SK-N-MC (cell line): ENCODE measurements at regions not wholly inside any gene's neighbourhood (a gene's known extent, or its start where the extent isn't known, plus 50 kb on each side); places are given as distances from the start of the nearest gene placed in this dataset.
A peak's percentile ranks its signal among the peaks of the same experiment; 100 is the strongest.

Experiments used
- DNase-seq: peaks from one replicate; pipeline ENCODE4 v3.0.0-alpha.2; 2011; ENCODE audit warnings: low read depth, low spot score
- H3K27ac ChIP-seq: fragments of 200-600 bp; sonication (generic); 2 replicates; pipeline ENCODE4 v1.5.1; 2016; ENCODE audit warnings: mixed run types
- H3K36me3 ChIP-seq: fragments of 200-600 bp; sonication (generic); 2 replicates; pipeline ENCODE4 v1.6.1; 2017; ENCODE audit warnings: antibody characterized with exemption, low read length, mixed read lengths; ENCODE audit not compliant: insufficient read depth
- H3K4me3 ChIP-seq: fragments of 200-600 bp; sonication (generic); 2 replicates; pipeline ENCODE4 v1.5.1; 2016
- H3K9ac ChIP-seq: fragments of 200-600 bp; sonication (generic); 2 replicates; pipeline ENCODE4 v1.8.0; 2017; ENCODE audit warnings: mixed run types, mixed read lengths; ENCODE audit not compliant: insufficient read length
- H3K9me3 ChIP-seq: fragments of 200-600 bp; sonication (generic); 2 replicates; pipeline ENCODE4 v1.6.1; 2017; ENCODE audit warnings: low read depth, mild to moderate bottlenecking, antibody characterized with exemption, low read length, moderate library complexity, mixed read lengths
- EZH2 ChIP-seq: fragments of 200-600 bp; sonication (generic); IDR thresholded peaks from one replicate; pipeline ENCODE4 v1.6.1; 2017; ENCODE audit warnings: antibody characterized with exemption
- FOXP2 ChIP-seq: optimal IDR thresholded peaks from 2 replicates; pipeline ENCODE3; 2011; ENCODE audit warnings: mild to moderate bottlenecking, moderate library complexity; ENCODE audit not compliant: insufficient read depth; ENCODE audit errors: extremely low read length, control extremely low read depth
- POLR2AphosphoS5 ChIP-seq: IDR thresholded peaks from 2 replicates; pipeline ENCODE4 v1.6.1; 2012; ENCODE audit warnings: mild to moderate bottlenecking, low read depth, low read length, borderline replicate concordance

DNA sequence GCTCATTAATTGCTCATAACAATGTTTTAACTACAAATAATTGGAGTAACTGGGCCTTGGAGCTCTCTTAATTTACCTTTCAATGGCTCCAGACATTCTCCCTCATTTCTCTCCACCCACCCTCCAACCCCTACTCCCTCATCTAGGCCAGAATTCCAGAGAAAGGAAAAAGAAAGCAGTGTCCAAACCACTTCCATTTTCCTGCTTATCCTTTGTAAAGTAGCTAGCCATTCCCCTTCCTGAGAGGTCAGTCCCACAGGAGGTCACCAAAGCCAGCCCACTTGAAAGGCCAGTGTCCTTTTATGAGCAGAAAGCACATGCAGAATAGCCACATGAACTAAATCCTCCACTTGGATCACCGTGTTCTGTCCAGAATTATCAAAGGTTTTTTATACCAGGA lies 404.8 kb upstream of the FAT3 start:
- Histone ChIP-seq H3K36me3 (no peaks in the 10 kb centered on the region), H3K4me3 (no peak overlapping the region), H3K9me3 (no peaks in the 10 kb centered on the region), H3K27ac (no peak overlapping the region), H3K9ac (no peak overlapping the region)
- TF ChIP-seq EZH2: no peak
- TF ChIP-seq FOXP2: no peak
- TF ChIP-seq POLR2AphosphoS5: no peak
- DNase-seq: no peak

DNA sequence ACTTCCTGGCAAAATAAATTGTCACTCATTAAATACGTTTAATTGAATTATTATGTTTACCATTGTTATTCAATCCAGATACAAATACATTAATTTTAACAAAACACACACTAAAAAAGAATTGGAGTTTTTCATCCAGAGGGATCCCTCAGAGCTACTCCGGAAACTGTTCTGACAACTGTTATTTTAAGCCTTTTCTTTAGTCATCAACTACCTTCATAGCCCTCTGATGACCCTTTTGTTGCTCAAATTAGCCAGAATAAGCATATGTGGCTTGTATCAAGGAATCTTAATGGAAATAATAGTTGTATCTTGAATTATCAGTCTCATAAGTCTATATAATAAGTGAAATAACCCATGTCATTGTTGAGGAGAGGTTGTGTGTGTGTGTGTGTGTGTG lies 405.4 kb upstream of the FAT3 start:
- no peak overlapping the region for H3K27ac ChIP-seq
- H3K36me3 ChIP-seq: no peaks in the 10 kb centered on the region
- H3K4me3 ChIP-seq: no peak overlapping the region
- H3K9me3 ChIP-seq: no peaks in the 10 kb centered on the region
- no peak for TF ChIP-seq FOXP2
- TF ChIP-seq EZH2: no peak
- no peak for TF ChIP-seq POLR2AphosphoS5
- no peak overlapping the region for H3K9ac ChIP-seq
- DNase-seq: no peak

DNA sequence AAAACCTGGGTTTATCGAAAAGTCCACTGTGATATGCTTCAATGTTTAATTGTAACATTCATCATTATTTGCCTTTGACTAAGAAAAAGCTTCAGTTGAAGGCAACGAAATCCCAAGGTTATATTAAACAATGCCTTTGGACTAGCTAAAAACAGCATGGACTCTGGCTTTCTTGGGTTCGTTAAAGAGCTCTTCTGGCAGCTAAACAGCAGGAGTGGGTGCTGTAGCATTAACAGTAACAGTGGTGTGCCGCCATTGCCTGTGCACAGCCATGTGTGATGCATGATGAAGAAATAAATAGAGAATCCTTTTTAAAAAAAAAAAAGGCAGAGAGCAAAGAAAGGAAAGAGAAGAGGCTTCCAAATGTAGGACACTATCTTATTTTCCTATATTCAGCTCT lies 406.6 kb upstream of the FAT3 start:
- no peak overlapping the region for H3K9ac ChIP-seq
- H3K27ac ChIP-seq: no peak overlapping the region
- H3K9me3 ChIP-seq: no peaks in the 10 kb centered on the region
- no peak for TF ChIP-seq POLR2AphosphoS5
- no peak for TF ChIP-seq EZH2
- TF ChIP-seq FOXP2: no peak
- H3K36me3 ChIP-seq: no peaks in the 10 kb centered on the region
- DNase-seq: no peak
- no peak overlapping the region for H3K4me3 ChIP-seq

DNA sequence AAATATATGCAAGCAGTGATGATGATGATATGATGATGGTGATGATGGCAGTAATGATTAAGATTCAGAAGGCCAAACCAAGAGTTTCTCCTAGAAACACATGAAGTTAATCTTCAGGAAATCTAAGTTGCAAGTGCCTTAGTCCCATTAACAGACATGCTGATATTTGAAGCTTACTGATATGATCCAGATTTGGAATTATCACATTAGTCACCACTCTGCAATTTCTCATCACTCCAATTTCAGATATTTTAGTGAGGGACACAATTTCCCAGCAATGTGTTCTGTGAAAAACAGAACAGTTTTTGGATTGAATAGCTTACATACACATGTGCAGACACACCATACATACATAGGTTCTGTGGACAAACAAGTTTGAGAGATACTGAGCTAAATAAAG lies 411.4 kb upstream of the FAT3 start:
- no peak overlapping the region for H3K9ac ChIP-seq
- H3K27ac ChIP-seq: no peak overlapping the region
- no peak overlapping the region for H3K4me3 ChIP-seq
- no peak for TF ChIP-seq POLR2AphosphoS5
- no peak for TF ChIP-seq EZH2
- TF ChIP-seq FOXP2: no peak
- DNase-seq: no peak
- H3K9me3 ChIP-seq: no peaks in the 10 kb centered on the region
- H3K36me3 ChIP-seq: no peaks in the 10 kb centered on the region

DNA sequence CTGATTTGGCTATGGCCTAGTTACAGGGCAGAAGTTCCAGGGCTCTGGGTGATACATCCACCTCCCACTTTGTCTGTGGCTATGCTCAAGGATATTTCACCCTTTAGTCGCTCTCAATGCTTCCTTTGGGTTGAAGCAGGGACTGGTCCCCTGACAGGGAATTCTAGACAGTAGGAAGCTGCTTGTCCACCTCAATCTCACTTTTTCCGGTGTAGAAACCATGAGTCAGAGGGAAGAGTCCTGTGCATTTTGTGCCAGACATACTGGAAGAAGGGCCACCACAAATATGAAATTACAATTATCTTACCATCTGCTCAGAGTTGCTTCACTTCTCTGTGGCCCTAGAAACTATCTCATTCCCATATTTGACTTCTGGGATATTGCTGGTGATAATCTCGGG lies 413.7 kb upstream of the FAT3 start:
- TF ChIP-seq POLR2AphosphoS5 (no peak), FOXP2 (no peak), EZH2 (no peak)
- no peak for DNase-seq
- no peak overlapping the region for H3K27ac ChIP-seq
- no peaks in the 10 kb centered on the region for H3K9me3 ChIP-seq
- H3K36me3 ChIP-seq: no peaks in the 10 kb centered on the region
- no peak overlapping the region for H3K4me3 ChIP-seq
- H3K9ac ChIP-seq: no peak overlapping the region

DNA sequence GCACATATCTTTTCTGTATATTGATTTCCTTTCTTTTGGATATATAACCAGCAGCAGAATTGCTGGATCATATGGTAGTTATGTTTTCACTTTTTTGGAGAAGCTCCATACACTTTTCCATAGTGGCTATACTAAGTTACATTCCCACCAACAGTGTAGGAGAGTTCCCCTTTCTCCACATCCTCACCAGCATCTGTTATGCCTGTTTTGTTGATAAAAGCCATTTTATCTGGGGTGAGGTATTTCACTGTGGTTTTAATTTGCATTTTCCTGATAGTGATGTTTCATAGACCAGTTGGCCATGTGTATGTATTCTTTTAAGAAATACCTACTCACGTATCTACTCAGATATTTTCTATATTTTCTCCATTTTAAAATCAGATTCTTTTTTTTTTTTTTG lies 419.3 kb upstream of the FAT3 start:
- no peak for DNase-seq
- no peak overlapping the region for H3K9ac ChIP-seq
- H3K4me3 ChIP-seq: no peak overlapping the region
- H3K9me3 ChIP-seq: no peaks in the 10 kb centered on the region
- TF ChIP-seq POLR2AphosphoS5 (no peak), FOXP2 (no peak), EZH2 (no peak)
- H3K27ac ChIP-seq: no peak overlapping the region
- H3K36me3 ChIP-seq: no peaks in the 10 kb centered on the region

DNA sequence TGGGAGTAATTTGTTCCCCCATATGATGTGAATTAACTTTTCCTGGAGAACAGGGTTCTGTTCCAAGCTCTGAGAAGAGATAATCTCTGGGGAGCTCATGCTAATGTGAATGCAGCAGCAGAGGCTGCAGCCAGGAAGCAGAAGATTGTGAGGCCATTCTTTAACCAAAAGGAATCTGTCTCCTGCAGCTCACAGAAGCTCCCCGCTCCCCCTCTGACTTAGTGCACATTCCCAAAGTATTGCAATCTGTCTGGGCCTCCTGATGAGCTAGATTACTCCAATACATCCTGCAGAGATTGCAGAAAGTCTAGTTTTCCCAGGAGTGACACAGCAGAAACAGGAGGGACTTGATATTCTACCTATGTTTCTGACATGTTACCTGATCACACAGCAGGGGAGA lies 420.6 kb upstream of the FAT3 start:
- Histone ChIP-seq H3K27ac (peak overlapping the region; percentile 77; the same call in 1 of the 2 replicates), H3K9ac (no peak overlapping the region)
- peak; percentile 66 for DNase-seq

DNA sequence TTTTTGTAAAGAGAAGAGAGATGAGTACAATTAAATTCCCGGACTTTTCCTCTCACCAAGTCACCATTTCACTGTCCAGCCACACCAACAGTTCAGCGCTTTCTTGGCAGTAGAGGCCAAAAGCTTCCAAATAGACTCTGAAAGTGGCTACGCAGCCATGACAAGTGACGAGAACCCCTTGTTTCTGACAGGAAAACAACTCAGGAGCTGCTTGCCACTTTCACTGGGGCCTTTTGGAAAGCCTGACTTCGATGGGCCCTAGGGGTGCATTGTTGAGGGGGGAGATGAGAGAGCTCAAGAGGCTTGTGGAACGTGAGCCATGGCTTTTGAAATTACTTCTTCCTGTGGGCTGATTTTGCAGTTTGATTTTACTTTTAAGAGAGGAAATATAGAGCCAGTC lies 422.1 kb upstream of the FAT3 start:
- H3K4me3 ChIP-seq: peak overlapping the region; percentile 47; the same call in 1 of the 2 replicates
- DNase-seq: no peak
- TF ChIP-seq FOXP2 (no peak), POLR2AphosphoS5 (no peak), EZH2 (no peak)
- peak overlapping the region; percentile 77 for H3K27ac ChIP-seq
- H3K9me3 ChIP-seq: no peaks in the 10 kb centered on the region
- H3K36me3 ChIP-seq: no peaks in the 10 kb centered on the region
- no peak overlapping the region for H3K9ac ChIP-seq

More for the DNA sequence above, 420.6 kb upstream of the FAT3 start:
- no peaks in the 10 kb centered on the region for H3K9me3 ChIP-seq
- TF ChIP-seq EZH2 (no peak), POLR2AphosphoS5 (no peak), FOXP2 (no peak)
- no peaks in the 10 kb centered on the region for H3K36me3 ChIP-seq
- H3K4me3 ChIP-seq: peak overlapping the region; percentile 32

DNA sequence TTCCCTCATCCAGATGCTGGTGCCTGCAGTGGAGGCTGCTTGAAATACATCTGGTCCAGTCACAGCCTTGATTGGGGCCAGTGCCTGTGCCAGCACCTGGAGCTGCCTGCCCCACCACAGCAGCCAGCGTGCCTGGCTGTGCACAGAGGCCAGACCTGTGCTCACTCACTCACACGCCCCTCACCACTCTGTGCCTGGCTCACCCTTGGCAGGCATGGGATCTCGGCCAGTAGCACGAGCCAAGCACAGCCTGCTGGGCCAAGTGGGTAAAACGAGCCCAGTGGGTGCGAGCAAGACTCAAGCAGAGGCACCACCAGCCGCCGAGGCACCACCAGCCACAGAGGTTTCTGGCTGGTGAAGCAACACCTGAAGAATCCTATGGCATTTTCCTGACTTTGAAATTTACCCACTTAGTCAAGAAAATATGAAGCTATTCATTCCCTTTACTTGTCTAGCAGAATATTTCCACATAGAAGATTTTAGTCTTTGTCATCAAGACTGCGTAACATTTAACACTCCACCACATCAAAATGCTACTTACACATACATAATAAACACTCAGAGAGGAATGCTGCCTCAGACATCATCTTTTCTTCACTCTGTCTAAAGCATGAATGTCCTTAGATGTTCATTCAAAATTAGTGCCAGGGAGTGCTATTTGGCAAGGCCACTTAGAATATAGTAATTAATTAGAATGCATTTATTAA lies 424.3 kb upstream of the FAT3 start:
- no peak overlapping the region for H3K9ac ChIP-seq
- H3K27ac ChIP-seq: no peak overlapping the region
- H3K4me3 ChIP-seq: no peak overlapping the region
- H3K36me3 ChIP-seq: no peaks in the 10 kb centered on the region
- no peaks in the 10 kb centered on the region for H3K9me3 ChIP-seq
- DNase-seq: no peak
- no peak for TF ChIP-seq EZH2
